ENCODE measurements at regions not wholly inside any gene's neighbourhood (a gene's known extent, or its start where the extent isn't known, plus 50 kb on each side); places are given as distances from the start of the nearest gene placed in this dataset.

GRCh38 chr18:10035281-10035991 is 121.6 kb downstream of the VAPA start:
- no peak for DNase-seq

- no peak for DNase-seq
These were observed 122.7 kb downstream of the VAPA start for GRCh38 chr18:10036479-10036878.

- DNase-seq = no peak
These were observed 123.4 kb downstream of the VAPA start for GRCh38 chr18:10037181-10037580.

DNA sequence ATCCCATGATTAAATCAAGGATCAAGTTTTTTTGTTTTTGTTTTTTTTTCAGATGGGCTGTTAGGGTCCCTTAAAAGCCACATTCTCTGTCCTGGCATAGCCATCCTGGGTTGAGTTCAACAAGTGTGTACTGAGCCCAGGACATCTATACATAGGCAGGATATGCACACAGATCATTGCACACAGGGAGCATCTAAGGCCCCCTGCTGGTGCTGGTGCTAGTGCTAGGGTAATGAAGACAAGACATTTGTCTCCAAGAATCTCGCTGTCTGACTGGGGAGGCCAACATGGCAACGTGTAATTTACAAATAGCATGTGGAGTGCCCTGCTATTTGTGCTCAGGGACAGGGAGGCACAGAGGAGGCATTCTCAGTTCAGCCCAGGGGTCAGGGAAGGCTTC is 124.5 kb downstream of the VAPA start:
- DNase-seq = no peak

DNA sequence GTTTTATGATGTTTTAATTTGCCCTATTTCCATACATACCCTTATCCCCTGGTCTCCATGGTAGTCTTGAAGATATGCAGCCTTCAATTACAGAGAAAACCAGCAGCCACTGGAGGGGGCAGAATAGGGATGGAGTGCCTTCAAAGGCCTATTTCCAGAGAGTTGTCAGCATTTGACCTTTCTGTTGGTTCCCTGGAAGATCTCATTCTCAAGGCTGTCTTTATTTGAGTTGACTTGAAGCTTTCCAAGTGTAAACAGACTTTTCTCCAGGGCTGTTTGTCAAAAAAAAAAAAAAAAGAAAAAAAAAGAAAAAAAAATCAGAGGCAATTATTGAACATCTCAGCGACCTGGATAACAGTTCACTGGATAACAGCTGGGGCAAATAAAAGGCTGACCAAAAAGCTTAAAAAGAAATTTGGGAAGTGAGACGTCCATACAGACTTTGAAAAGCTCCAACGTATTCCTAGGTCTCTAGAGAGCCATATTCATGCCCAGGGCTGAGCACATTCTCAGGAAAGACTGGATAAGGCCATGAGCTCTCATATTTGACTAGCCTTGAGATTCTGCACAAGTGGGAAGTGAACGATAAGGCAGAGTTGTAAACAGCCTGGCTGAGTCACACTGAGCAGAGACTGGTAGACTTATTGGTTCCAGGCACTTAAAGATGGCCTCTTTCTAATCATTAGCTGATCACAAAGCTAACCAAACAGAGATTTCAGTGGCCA is 126.6 kb downstream of the VAPA start:
- DNase-seq = no peak

GRCh38 chr18:10041180-10041579 is 127.4 kb downstream of the VAPA start:
- no peak for DNase-seq

GRCh38 chr18:10042492-10042891 is 128.7 kb downstream of the VAPA start:
- DNase-seq = no peak

DNA sequence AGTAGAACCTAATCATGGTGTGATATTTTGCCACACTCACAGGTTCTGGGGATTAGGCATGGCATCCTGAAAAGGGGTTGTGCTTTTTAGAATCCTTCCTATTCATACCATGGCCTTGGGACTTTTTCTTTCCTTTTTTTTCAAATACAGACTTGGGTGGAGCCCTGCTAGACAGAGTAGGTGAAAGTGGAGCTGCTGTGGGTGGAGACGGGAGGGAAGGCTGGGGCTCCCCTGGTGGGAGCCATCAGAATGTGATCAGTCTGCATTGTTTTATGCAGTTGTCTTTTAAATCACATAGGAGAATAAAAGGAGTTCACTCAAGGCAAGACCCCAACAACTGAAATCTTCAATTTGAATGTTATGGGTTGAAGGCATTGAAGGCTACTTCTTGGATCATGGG is 130.2 kb downstream of the VAPA start:
- DNase-seq = no peak

DNA sequence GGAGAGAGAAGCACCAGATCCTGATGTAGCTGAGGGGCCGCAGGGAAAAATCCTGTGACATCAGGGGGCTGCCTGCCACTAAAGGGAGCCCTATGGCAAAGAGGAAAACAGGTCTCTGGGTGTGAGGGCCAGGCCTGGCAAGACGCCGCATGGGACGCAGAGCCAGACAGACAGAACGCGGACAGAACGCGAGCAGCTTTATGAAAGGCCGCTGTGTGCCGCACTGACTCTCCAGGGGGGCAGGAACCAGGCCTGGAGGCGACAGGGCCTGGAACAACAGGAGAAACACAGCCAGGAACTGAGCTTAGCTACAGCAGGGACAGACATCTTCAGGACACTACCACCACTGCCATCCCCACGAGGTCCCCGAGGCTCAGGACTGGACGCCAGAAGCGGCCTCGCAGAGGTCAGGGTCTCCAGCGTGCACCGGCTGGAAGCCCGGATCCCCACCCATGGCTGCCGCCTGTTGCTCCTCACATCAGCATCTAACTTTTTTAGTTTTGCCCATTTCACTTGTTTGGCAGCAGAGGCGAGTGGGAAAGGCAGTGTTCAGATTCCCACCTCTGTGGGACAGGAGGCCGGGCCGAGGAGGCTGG is 131.6 kb downstream of the VAPA start:
- DNase-seq = no peak

DNA sequence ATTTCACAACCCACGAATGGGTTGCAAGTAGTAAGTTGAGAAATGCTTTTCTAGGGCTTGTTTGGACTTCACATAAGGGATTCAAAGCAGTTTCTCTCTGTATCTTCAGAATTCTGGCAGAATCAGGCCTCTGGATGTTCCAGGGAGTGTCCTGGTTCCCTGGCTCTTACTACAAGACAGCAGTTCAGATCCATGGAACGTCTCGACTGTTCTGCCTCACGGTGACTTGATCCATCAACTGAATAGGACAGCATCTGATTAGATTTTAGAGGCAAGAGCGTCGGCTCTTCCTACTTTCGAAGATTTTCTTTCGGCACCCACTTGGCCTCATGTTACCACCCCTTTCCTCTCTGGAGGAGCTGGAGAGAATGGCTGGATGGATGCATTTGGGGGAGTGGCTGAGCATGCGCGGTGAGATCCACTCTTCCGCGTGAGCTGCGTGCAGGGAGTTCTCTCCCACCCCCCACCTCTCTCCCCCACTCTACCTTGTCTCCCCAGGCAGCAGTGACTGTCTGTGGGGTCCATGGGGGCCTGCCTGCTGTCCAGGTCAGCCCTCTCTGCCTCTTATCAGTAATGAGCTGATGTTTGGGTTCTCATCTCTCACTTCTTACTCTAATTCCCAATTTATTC is 132.5 kb downstream of the VAPA start:
- no peak for DNase-seq

DNA sequence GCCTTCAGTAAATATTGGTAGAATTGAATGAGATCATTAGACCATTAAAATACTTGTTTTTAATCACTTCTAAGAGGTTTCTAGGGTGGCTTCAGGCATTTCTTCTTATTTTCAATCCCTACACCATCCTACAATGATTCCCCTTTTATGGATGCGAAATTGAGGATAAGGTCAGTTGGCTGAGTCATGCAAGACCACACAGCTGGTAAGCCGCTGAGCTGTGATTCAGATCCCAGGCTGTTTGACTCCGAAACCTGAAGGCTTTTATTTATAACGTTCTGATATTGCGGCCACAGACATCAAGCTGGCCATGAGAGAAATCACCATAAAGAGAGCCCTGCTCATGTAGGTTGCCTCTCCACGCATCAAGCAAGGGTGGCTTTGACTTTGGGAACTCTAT is 133.4 kb downstream of the VAPA start:
- DNase-seq = no peak

DNA sequence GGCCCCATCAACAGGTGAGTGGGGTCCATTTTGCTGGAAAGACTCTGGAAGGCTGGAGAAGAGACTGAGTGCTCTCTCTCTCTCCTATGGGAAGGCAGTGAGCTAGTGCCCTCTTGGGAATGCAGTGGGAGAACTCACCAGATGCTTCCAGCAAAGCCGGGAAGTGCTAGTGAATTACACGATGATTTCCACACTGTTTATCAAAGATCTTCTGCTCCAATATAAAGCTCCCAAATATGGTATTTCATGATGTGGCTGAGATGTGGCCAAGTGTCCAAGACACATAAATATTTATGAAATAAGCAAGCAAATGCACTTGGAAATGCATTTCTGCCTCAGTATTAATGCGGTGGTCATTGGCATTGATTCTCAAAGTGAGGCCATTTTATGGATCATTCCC is 135.9 kb downstream of the VAPA start:
- DNase-seq = no peak

GRCh38 chr18:10050956-10051355 is 137.1 kb downstream of the VAPA start:
- no peak for DNase-seq

- DNase-seq = no peak
These were observed 138.2 kb downstream of the VAPA start for GRCh38 chr18:10051877-10052631.

DNA sequence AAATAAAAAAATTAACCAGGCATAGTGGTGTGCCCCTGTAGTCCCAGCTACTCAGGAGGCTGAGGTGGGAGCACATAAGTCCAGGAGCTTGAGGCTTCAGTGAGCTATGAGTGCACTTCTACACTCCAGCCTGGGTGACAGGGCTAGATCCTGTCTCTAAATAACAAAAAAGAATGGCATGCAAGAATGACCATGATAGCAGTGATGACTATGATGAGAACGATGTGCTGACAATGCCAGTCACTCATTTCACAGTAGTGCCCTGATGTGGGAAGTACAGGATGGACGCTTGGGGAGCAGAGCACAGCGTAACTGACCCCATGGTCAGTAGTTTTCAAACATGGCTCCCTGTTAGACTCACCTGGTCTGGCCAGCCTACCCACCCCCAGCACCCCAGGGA is 139.1 kb downstream of the VAPA start:
- no peak for DNase-seq

DNA sequence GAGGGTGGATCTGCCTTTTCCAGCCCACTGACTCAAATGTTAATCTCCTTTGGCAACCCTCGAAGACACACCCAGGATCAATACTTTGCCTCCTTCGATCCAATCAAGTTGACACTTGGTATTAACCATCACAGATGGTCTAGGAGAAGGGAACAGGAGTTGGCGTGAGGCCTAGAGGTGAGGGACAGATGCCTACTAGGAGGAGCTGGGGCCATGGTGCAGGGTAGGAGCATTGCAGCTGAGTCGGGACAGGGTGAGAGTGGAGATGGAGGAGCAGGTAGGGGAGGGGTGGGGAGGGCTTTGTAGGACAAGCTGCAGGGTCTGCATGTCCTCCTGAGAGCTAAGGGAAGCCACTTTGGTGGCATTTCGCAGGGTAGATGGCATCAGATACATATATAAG is 140.0 kb downstream of the VAPA start:
- no peak for DNase-seq

GRCh38 chr18:10054366-10054765 is 140.6 kb downstream of the VAPA start:
- no peak for DNase-seq

GRCh38 chr18:10055125-10055750 is 141.4 kb downstream of the VAPA start:
- DNase-seq = no peak

- no peak for DNase-seq
These were observed 142.7 kb downstream of the VAPA start for GRCh38 chr18:10056506-10056905.

GRCh38 chr18:10057401-10057893 is 143.6 kb downstream of the VAPA start:
- no peak for DNase-seq

DNA sequence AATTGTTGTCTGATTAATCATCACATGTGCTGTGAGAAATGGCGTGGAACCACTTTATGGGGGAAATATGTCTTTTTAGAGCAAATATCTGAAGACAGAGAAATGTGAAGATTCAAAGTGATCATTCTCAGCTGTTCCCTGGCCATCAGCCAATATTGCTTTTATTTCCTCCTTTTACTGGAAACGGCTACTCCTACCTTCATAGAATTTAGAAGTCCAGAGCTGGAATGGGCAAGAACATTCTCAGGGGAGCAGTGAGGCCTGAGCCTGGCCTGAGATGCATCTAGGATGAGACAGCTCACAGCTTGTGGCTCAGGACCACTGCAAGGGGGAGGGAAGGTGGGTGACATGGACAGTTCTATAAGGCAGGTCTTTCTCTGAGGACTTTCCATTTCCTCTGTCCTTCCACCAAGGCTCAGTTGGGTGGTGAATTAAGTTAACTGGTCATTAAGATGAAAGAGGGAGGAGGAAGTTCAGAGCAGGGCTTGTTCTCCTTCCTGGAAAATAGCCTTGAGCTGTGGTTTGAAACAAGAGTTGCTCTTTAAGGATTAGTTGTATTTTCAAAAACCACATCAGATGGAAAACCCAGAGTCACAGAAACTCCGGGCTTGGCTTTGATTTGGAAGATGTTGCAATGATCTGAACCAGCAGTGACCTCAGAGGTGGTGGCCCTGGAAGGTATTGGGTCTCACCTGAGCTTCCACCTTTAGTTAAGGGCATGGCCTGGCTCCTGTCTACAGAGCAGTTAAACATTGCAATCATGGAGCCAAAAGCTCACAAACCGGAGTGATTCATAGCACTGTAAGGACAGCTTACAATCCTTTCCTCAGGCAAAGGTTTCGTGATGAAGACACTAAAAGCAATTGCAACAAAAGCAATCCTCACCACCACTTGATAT is 144.3 kb downstream of the VAPA start:
- DNase-seq = no peak
